22Rv1 (cell line): ENCODE measurements at regions not wholly inside any gene's neighbourhood (a gene's known extent, or its start where the extent isn't known, plus 50 kb on each side); places are given as distances from the start of the nearest gene placed in this dataset.

Experiments used
- ZFX ChIP-seq: fragments of 450-650 bp; IDR thresholded peaks from 2 replicates; pipeline ENCODE4 v1.6.1; 2017; ENCODE audit warnings: antibody characterized with exemption, borderline replicate concordance
- TF ChIP-seq, protein P1 (sequence below): fragments of 450-650 bp; IDR thresholded peaks from 2 replicates; pipeline ENCODE4 v1.5.1; 2017; ENCODE audit warnings: mild to moderate bottlenecking

DNA sequence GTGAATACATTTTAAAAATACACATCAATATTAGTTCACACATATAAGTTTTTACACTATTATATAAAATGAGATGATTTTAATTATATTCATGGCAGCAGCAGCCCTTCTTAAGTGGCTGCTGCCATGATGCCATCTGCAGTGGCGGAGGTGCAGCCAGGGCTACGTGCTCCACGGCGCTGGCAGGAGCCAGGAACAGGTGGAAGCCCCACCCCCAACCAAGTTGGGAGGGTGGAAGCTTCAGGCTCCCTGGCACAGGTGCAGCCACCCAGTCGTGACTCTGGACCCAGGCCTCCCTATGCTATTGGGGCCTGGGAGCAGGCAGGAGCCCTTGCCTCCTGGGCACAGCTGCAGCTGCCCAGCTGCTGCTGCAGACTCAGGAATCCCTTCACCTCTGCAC is 646.9 kb upstream of the PCDH9 start:
- TF ChIP-seq, protein P1, sequence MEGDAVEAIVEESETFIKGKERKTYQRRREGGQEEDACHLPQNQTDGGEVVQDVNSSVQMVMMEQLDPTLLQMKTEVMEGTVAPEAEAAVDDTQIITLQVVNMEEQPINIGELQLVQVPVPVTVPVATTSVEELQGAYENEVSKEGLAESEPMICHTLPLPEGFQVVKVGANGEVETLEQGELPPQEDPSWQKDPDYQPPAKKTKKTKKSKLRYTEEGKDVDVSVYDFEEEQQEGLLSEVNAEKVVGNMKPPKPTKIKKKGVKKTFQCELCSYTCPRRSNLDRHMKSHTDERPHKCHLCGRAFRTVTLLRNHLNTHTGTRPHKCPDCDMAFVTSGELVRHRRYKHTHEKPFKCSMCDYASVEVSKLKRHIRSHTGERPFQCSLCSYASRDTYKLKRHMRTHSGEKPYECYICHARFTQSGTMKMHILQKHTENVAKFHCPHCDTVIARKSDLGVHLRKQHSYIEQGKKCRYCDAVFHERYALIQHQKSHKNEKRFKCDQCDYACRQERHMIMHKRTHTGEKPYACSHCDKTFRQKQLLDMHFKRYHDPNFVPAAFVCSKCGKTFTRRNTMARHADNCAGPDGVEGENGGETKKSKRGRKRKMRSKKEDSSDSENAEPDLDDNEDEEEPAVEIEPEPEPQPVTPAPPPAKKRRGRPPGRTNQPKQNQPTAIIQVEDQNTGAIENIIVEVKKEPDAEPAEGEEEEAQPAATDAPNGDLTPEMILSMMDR, result no peak
- no peak for TF ChIP-seq ZFX
